NOMO-1 treated with dmso at 0.1 percent for 144 hours (cell line): ENCODE measurements at regions not wholly inside any gene's neighbourhood (a gene's known extent, or its start where the extent isn't known, plus 50 kb on each side); places are given as distances from the start of the nearest gene placed in this dataset.

Experiments used
- DNase-seq: peaks from one replicate; lab custom pipeline; 2025; ENCODE audit not compliant: unreplicated experiment; lab: John Stamatoyannopoulos, UW

- DNase-seq = no peak
Measured at GRCh38 chr7:16320099-16320660, 101.2 kb downstream of the CRPPA start.

DNA sequence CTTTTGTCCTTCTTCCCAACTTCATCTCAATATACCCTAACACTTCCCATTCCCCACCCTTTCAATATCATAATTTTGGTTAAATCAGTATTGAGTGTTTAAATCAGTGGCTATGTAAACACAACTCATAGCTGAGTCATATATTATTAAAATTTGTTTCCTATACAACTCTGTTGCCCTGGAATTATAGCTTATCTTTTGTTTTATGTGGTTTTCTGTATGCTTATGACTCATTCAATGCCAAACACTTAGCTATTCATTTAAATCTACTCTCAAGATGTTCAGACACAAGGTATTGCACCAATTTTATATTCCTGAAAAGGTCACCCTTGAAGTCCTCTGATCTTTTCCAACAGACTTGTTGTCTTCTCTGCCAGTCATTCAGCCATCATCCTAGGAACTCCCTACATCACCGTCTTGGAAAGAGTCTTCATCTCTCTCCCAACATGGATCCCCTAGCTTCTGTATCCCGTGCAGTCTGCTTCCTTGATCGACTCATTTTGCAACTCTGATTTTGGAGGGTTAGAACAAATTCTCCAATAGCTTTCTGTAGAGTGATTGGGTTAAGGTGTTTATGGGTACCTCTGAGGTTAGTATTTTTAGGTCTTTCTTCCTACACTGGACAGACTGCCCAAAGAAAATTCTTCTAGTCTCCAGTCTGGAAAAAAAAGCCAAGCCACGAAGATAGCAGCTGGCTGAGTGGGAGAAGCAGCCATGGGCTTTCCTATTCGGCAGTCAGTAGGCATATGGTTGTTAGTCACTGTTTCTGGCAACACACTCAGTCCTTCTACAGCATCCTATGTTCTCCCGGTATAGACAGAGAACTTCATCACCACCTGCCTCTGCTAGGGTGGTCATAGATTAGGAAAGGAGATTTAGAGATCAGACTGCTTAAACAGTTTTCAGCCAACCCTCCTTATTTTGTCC lies 102.1 kb downstream of the CRPPA start:
- DNase-seq = no peak

GRCh38 chr7:16318463-16318862 lies 102.9 kb downstream of the CRPPA start:
- no peak for DNase-seq

- no peak for DNase-seq
Measured at GRCh38 chr7:16317406-16317805, 103.9 kb downstream of the CRPPA start.

GRCh38 chr7:16315280-16315679 lies 106.1 kb downstream of the CRPPA start:
- no peak for DNase-seq

- DNase-seq = no peak
Measured at GRCh38 chr7:16309129-16309528, 112.2 kb downstream of the CRPPA start.

- DNase-seq = no peak
Measured at GRCh38 chr7:16301291-16301690, 120.0 kb downstream of the CRPPA start.

DNA sequence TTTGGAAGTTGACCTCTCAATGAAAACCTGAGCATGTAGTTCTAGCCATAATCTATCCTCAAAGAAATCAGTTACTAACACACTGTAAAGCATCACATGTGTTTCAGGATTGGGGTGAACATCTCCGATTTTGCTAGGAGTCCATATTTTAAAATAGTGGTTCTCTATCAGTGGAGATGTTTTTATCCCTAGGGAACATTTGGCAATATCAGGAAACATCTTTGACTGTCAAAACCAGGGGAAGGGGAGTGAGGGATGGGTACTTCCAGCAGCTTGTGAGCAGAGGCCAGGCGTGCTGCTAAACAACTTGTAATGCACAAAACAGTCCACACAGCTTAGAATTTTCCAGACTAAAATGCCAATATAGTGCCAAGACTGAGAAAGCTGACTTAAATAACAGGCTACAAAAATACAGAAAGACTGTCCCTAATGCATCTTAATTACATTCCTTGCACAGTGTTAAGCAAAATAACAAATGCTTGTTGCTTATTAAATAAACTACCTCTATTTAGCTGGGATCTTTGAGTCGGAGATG lies 120.9 kb downstream of the CRPPA start:
- no peak for DNase-seq

GRCh38 chr7:16299853-16300252 lies 121.5 kb downstream of the CRPPA start:
- DNase-seq = no peak

DNA sequence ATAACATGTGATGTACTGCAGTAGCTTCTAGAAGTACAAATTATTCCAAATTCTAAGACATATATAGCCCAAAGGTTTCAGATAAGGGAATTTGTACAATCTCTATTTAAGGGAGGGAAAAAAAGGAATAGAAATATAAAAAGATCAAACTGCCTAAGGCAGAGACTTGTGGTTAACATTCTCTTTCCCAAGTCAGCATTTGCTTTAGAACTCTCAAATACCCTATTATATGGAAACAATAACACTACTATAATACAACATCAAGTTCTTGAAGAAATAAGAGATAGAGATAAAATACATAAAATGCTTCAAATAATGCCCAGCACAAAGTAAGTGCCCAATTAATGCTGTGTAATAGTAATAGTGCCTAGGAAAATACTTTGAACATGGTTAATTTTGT lies 123.1 kb downstream of the CRPPA start:
- no peak for DNase-seq

- no peak for DNase-seq
Measured at GRCh38 chr7:16295558-16295957, 125.8 kb downstream of the CRPPA start.

DNA sequence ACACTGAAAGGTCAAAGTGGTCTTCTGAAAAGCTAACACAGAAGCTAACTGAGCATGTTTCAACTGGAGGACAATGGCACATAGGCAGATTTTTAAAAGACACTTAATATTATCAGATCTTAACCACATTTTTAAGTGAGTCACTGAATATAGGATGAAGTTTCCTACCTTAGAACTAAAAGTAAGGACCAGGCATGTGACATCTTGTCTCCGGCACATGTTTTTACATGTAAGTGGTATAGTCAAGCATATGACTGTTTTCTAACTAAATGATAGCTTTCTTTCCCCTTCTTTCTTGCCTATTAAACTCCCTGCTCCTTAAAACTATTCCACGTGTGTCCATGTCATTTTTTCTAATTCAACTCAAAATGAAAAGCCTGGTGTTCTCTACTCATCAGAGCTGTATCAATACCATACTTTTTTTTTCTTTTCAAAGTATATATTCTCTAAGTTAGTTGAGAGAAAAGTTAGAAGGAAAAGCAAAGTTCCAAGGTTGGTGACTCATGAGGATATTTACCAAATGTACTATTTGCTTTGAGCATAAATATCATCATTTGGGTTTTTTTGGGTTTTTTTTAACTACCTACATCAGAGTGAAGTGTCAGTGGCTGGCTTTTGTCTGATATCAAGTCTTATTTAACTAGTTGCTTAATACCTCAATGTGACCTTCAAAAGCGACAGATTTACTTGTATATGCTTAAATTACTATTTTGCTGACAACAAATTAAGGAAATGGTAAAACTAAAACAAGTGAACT lies 127.5 kb downstream of the CRPPA start:
- DNase-seq = no peak

DNA sequence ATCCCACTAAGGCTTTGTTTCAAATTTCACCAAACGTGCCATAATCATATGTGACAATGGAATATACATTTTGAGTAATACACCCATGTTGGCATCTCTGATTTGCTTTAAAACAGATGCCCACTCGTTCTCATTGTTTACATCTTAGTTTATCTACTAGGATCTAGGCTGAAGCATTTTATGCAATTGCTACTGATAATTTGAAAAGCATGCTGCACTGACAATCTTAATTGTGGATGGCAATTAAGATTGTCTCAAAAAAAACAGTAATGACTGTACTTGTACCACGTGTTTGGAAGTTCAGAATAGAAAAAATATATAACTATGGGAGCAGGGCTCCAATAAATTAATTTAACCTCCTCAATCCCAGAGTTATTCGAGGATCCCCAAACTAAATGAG lies 136.8 kb downstream of the CRPPA start:
- DNase-seq = no peak

DNA sequence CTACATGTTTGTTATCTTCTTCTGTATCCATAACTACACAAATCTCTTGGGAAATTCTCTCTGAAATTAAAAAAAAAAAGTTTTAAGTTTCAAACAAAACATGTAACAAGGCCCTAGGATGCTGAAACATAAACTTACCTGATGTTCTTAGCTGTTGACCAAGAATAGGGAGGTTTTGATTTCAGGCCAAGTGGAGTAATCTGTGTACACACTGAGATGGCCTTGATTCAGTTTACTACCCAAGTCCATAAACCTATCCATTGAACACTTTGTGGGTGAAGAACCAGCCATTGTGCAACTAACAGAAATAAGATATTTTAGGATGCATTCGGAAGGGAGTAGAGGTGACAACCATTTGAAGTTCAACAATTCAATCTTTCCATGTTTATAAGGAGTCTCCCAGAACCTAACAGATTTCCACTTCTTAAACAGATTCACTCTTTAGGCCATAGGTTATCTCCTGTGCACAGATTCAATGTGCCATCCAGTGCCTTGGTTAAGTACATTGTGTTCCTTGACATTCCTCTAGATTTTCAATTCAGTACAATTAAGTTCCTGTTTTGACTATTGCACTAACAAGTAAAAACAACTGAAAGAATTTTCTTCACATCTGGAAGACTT lies 143.1 kb downstream of the CRPPA start:
- DNase-seq = no peak

GRCh38 chr7:16271990-16272665 lies 149.2 kb downstream of the CRPPA start:
- no peak for DNase-seq

- no peak for DNase-seq
Measured at GRCh38 chr7:16271355-16271915, 149.9 kb downstream of the CRPPA start.

DNA sequence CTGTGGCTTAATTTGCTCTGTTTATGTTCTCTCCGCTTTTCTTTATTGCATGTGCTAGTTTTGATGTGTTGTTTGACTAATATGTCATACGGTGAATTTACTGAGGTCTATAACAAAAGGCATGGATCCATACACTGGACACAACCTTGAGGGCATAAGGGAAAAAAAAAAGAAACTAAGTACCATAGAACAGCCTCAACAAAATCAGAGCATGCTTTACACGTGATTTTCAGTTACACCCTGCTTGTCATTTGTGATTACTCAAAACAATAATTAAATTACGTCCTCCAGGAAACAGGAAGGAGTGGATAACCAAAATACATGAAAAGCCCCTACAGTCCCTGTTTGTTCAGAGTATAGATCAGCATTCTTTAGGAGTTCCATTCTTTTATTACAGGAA lies 150.5 kb downstream of the CRPPA start:
- DNase-seq = no peak

DNA sequence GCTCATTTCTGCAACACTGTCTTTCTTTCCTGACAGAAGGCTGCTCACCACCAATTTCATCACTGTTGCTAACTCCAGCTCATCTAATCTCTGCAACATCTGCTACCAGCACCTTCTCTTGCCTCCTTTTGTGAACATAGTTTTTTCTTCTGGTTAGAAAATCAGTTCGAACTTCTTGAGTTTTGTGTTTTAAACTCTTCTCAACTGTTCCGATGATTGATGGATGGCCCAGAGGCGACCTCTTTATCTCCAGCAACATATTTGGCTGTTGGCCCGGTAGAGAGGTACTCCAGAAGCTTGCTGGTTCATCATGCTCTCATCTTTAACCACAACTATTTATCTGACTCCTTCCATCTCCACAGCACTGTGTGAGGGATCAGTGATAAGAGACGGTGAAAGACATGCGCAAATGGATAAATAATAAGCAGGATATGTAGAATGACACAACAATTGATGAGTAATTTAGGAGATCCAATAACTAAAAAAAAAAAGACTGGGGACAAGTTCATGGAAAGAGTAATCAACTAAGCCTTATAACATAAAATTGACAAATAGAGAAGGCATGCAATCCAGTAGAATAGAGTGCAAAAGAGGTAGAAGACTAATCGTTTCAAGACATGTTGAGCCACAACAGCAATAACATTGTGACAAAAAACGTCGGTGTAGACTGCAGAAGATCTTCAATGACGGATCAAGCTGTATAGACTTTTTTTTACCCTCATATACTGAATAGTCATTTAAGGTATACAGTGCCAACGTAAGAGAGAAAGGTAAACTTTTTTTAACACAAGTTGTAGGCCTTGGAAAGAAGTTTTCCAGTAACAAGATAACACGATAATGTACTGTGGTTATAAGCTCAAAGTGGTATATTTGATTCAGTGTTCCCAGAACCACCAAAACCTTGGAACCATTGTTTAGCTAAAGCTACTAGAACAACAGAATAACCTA lies 152.2 kb downstream of the CRPPA start:
- DNase-seq = no peak
